Glutamatergic neuron (in vitro differentiated cells): ENCODE measurements at regions not wholly inside any gene's neighbourhood (a gene's known extent, or its start where the extent isn't known, plus 50 kb on each side); places are given as distances from the start of the nearest gene placed in this dataset.

ENCODE experiments used
- DNase-seq: peaks from one replicate; pipeline ENCODE4 v3.0.0; 2022
- H3K27ac Mint-ChIP-seq: one replicate; pipeline ENCODE4 v1.8.0; 2020; ENCODE audit warnings: mild to moderate bottlenecking, mixed read lengths, inconsistent platforms; ENCODE audit not compliant: unreplicated experiment
- H3K27me3 Mint-ChIP-seq: one replicate; pipeline ENCODE4 v1.8.0; 2020; ENCODE audit warnings: mild to moderate bottlenecking, moderate library complexity, mixed read lengths, inconsistent platforms; ENCODE audit not compliant: unreplicated experiment
- H3K36me3 Mint-ChIP-seq: one replicate; pipeline ENCODE4 v1.8.0; 2020; ENCODE audit warnings: mild to moderate bottlenecking, mixed read lengths, inconsistent platforms; ENCODE audit not compliant: unreplicated experiment
- H3K4me1 Mint-ChIP-seq: one replicate; pipeline ENCODE4 v1.8.0; 2020; ENCODE audit warnings: mild to moderate bottlenecking, low read depth, mixed read lengths, inconsistent platforms; ENCODE audit not compliant: unreplicated experiment
- H3K4me3 Mint-ChIP-seq: one replicate; pipeline ENCODE4 v1.8.0; 2020; ENCODE audit warnings: mild to moderate bottlenecking, mixed read lengths, inconsistent platforms; ENCODE audit not compliant: unreplicated experiment
- H3K9me3 Mint-ChIP-seq: one replicate; pipeline ENCODE4 v1.8.0; 2020; ENCODE audit warnings: mild to moderate bottlenecking, moderate library complexity, mixed read lengths, inconsistent platforms; ENCODE audit not compliant: unreplicated experiment
- CTCF ChIP-seq: fragments of 200-600 bp; sonication (generic); IDR thresholded peaks from one replicate; pipeline ENCODE4 v1.5.0; 2021; ENCODE audit not compliant: partially characterized antibody, unreplicated experiment

GRCh38 chr1:177891809-177892208, 78.0 kb downstream of the SEC16B start:
- no peak overlapping the region for H3K27ac Mint-ChIP-seq
- no peak overlapping the region for H3K4me3 Mint-ChIP-seq
- no peak for DNase-seq
- no peaks in the 10 kb centered on the region for H3K36me3 Mint-ChIP-seq
- no peaks in the 10 kb centered on the region for H3K27me3 Mint-ChIP-seq
- H3K9me3 Mint-ChIP-seq: peaks cover 1% of the 10 kb centered on the region
- no peaks in the 10 kb centered on the region for H3K4me1 Mint-ChIP-seq
- no peak for TF ChIP-seq CTCF

- DNase-seq: no peak
- Mint-ChIP-seq H3K27ac (no peak overlapping the region), H3K4me1 (no peaks in the 10 kb centered on the region), H3K9me3 (peaks cover 1% of the 10 kb centered on the region), H3K4me3 (no peak overlapping the region), H3K36me3 (no peaks in the 10 kb centered on the region), H3K27me3 (no peaks in the 10 kb centered on the region)
- no peak for TF ChIP-seq CTCF
Measured at GRCh38 chr1:177890479-177890878, 79.4 kb downstream of the SEC16B start.

- Mint-ChIP-seq H3K27ac (no peak overlapping the region), H3K36me3 (no peaks in the 10 kb centered on the region), H3K4me1 (peaks cover 9% of the 10 kb centered on the region), H3K4me3 (no peak overlapping the region), H3K27me3 (no peaks in the 10 kb centered on the region), H3K9me3 (no peaks in the 10 kb centered on the region)
- no peak for TF ChIP-seq CTCF
- no peak for DNase-seq
Measured at GRCh38 chr1:177884479-177885021, 85.3 kb downstream of the SEC16B start.

GRCh38 chr1:177883581-177883980, 86.3 kb downstream of the SEC16B start:
- H3K36me3 Mint-ChIP-seq: no peaks in the 10 kb centered on the region
- no peak overlapping the region for H3K4me3 Mint-ChIP-seq
- peaks cover 9% of the 10 kb centered on the region for H3K4me1 Mint-ChIP-seq
- DNase-seq: no peak
- TF ChIP-seq CTCF: no peak
- H3K9me3 Mint-ChIP-seq: no peaks in the 10 kb centered on the region
- no peaks in the 10 kb centered on the region for H3K27me3 Mint-ChIP-seq
- H3K27ac Mint-ChIP-seq: no peak overlapping the region

- Mint-ChIP-seq H3K36me3 (peaks cover 7% of the 10 kb centered on the region), H3K4me3 (no peak overlapping the region), H3K4me1 (peaks cover 9% of the 10 kb centered on the region), H3K9me3 (peaks cover 2% of the 10 kb centered on the region), H3K27ac (no peak overlapping the region), H3K27me3 (no peaks in the 10 kb centered on the region)
- no peak for TF ChIP-seq CTCF
- DNase-seq: no peak
Measured at GRCh38 chr1:177880339-177880891, 89.4 kb downstream of the SEC16B start.
